RKO (cell line): ENCODE measurements at regions not wholly inside any gene's neighbourhood (a gene's known extent, or its start where the extent isn't known, plus 50 kb on each side); places are given as distances from the start of the nearest gene placed in this dataset.
"Not testable (repeated sequence)": the region's sequence is repeated elsewhere in the genome, so short reads cannot be mapped to it uniquely, and the experiment has no call there.

ENCODE experiments used
- DNase-seq: peaks from one replicate; pipeline ENCODE4 v3.0.0-alpha.2; 2016; ENCODE audit warnings: low spot score

GRCh38 chr18:22700920-22701319 is 232.2 kb upstream of the RBBP8 start:
- DNase-seq: no peak

GRCh38 chr18:22701326-22701725 is 231.8 kb upstream of the RBBP8 start:
- DNase-seq: no peak

GRCh38 chr18:22701795-22702194 is 231.3 kb upstream of the RBBP8 start:
- DNase-seq: no peak

DNA sequence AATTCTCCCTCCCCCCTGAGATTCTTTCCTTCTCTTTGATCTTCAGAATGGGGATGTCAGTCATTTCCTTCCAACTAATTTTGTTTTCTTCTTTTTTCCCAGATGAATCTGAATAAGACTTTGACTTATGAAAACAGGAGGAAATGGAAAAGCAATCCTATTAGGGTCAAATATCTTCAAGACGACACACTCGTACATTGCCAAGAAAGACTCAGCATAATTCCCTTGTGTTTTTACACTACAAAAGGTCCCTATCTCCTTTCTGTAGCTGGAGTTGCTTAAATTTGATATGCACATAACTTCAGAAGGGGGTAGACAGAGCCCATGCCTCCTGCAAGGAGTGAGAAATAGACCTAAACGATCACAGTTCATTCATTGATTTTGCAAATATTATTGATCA is 230.3 kb upstream of the RBBP8 start:
- DNase-seq: no peak

DNA sequence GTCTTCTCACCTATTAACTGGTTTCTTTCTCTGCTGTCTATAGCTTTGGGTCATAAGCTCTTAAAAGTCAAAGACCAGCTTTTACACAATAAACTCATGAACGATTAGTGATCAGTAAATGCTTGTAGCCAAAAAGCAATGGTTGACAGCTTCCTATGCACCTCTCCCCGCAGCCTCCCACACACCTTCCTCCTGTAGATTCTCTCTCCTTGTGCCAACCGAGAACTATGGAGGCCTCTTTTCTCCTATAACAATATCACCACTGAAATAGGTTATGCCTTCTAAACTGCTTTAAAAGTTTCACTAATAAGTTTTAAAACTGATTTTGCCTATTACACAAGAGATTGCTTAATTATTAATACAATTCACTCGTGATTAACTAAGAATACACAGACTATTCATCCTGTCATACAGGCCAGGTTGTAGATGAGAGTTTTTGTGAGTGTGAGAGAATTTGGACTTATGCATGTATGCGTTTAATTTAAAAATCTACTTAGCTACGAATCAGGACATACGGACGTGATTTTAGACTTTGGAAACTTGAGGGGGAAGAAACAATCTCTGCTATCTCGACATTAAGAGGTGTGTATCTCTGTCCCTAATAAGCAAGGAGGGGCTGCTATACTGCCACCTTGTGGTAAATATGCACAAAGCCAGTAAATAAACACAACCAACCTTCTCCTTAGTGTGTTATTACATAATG is 229.1 kb upstream of the RBBP8 start:
- peak; percentile 60 for DNase-seq

DNA sequence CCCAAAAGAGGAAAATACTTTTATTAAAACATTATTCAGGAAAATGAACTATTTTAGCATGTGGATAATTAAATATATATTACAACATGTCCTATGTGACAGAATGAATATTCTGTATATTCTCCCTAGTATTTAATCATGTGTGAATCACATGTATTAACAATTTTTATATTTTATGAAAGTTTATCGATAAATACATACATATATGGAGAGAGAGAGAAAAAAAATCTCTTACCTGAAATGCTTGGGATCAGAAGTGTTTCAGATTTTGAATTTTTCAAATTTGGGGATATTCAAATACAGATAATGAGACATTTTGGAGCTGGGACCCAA is 228.6 kb upstream of the RBBP8 start:
- no peak for DNase-seq

- peak; percentile 61 for DNase-seq
Measured at GRCh38 chr18:22705328-22705727, 227.8 kb upstream of the RBBP8 start.

DNA sequence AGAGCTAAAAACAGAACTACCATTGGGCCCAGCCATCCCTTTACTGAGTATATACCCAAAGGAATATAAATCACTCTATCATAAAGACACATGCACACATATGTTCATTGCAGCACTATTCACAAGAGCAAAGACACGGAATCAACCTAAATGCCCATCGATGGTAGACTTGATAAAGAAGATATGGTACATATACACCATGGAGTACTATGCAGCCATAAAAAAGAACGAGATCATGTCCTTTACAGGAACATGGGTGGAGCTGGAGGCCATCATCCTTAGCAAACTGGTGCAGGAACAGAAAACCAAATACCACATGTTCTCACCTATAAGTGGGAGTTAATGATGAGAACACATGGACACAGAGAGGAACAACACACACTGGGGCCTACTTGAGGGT is 227.1 kb upstream of the RBBP8 start:
- DNase-seq: not testable (repeated sequence)

DNA sequence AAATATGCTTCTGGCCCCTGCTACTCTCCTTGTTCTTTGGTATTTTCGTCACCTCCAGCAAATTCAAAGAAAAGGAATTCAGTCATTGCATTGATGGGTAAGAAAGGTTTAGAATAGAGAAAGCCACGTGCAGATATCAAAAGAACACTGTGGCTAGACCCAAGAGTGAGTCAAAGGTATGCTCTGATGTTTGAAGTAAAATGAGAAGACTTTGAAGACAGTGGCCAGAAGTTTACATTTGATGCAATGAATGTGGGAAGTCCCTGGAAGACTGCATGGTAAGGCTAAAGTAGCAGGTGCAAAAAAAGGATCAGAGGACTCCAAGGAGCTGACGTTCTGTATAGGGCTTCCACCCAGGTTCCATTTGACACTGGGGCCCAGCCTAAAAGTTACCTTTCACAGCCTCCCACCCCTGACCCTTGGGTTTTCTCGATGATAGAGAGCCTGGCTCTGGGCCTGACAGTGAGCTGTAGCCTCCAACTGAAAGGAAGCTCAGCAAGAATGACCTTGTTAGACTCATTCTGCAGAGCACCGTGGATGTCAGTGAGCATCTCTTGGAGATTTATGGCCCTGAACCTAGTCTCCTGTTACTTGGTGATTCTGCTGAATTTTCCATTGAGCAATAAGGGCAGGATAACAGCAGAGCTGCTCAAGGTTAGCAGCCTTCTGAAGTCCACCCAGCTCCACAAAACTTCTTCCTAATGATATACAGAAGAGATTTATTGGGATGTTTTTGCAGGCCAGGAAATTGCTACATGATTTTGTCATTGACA is 223.7 kb upstream of the RBBP8 start:
- DNase-seq: no peak

- no peak for DNase-seq
Measured at GRCh38 chr18:22710673-22711191, 222.4 kb upstream of the RBBP8 start.

DNA sequence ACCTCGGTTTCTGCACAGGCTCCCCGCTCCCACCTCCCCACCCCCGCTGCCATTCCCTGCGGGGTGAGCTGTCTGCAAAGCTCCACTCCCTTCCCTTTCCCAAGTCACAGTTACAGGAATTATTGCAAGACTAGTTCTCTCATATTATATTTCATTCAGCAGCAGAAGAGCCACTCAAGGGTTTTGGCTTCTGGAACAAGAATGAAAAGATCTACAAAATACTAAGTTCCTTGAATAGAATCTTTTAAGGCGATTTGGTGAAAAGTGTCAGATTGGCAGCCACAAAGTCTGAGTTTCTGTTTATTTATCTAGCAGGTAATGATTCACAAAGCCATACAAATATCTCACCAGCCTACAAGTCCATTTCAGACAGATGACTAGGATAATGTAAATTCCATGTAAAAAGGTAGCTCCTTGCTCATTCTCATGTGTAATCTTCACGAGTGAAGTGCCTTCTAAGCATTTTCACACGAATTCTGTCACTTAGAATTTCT is 221.9 kb upstream of the RBBP8 start:
- DNase-seq: no peak

- DNase-seq: no peak
Measured at GRCh38 chr18:22713511-22713910, 219.6 kb upstream of the RBBP8 start.

GRCh38 chr18:22717536-22717935 is 215.6 kb upstream of the RBBP8 start:
- DNase-seq: not testable (repeated sequence)

DNA sequence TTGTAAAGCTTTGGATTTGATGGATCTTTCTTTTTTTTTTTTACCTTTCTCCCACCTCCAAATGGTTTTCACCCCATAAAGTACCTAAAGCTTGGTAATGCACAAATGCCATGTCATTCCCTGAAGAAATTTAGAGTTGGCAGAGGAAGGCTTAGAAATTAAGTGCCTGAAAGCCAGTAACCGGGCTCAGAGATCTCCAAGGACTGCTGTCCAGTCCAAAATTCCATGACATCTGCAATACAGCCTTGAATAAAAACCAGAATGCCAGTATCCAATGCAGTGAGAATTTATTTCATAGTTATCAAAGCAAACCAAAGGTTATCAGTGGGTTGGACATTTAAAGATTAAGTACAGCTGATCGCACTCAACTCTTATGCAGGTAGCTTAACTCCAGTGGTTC is 209.9 kb upstream of the RBBP8 start:
- no peak for DNase-seq

GRCh38 chr18:22723773-22724172 is 209.4 kb upstream of the RBBP8 start:
- no peak for DNase-seq

DNA sequence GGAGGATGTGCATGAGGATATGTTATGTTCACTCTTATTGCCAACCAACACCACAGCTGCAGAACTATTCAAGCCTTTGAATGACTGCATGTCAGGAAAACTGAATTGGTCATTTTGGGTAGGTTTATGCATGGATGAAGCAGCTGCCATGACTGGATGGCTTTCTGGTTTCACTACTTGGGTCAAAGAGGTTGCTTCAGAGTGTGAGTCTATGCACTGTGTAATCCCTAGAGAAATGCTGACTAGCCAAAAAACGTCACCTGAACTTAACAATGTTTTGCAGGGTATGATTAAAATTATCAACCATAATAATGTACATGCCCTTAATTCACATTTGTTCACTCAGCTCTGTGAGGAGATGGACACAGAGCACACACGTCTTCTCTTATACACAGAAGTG is 206.7 kb upstream of the RBBP8 start:
- DNase-seq: no peak

DNA sequence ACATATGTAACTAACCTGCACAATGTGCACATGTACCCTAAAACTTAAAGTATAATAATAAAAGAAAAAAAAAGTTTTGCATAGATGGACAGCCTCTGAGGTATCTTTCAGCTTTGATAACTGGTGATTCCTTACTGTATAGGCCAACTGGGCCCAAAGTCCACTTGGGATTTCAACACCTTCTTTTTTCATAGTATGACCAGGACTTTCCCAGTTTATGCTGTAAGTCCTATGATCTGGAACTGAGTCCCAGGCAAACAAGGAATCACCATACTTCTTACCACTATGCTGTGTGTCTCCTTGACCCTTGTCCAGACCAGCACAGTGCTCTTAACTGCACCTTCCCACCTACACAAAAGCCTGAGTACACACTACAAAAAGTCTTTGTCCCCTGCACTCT is 205.1 kb upstream of the RBBP8 start:
- DNase-seq: no peak

- no peak for DNase-seq
Measured at GRCh38 chr18:22728481-22729105, 204.5 kb upstream of the RBBP8 start.

DNA sequence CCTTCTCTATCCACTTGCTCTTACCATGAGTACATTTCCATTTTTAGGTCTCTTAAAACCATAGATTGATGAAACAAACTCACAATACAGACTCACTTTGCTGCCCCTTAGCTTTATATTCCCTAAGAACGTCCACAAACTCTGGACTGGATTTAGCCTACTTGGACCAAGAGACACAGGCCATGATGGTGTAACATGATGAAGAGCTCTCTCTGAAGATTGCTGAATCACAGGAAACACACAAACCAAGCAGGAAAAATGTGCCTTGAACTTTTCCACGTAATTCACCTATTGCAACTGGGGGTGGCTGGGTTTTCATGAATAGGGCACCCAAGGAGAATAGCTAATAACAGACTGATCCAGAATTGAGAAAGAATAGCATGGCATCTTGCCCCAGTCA is 201.7 kb upstream of the RBBP8 start:
- DNase-seq: no peak

DNA sequence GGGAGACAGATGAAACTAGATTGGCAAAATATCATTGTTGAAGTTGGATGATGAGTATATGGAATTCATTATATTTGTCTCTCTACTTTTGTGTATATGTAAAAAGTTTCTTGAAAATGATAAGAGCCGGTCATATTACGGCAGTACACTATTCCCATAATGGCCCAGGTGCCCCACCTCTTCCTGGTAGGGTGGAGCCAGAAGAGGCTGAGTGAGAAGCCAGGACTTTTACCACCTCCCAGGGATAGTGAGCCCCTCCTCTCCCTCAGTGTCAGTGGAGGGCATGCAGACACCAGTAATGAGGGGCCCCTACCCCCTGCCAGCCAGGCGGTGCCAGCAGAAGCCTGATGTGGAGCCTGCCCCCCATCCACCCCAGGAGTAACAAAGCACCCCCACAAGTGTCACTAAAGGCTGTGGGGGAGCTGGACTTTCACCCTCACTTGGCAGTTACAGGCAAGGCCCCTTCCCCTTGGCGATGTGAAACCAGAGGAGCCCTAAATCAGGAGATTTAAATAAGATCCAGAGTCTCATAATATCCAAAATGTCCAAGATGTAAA is 198.9 kb upstream of the RBBP8 start:
- no peak for DNase-seq

DNA sequence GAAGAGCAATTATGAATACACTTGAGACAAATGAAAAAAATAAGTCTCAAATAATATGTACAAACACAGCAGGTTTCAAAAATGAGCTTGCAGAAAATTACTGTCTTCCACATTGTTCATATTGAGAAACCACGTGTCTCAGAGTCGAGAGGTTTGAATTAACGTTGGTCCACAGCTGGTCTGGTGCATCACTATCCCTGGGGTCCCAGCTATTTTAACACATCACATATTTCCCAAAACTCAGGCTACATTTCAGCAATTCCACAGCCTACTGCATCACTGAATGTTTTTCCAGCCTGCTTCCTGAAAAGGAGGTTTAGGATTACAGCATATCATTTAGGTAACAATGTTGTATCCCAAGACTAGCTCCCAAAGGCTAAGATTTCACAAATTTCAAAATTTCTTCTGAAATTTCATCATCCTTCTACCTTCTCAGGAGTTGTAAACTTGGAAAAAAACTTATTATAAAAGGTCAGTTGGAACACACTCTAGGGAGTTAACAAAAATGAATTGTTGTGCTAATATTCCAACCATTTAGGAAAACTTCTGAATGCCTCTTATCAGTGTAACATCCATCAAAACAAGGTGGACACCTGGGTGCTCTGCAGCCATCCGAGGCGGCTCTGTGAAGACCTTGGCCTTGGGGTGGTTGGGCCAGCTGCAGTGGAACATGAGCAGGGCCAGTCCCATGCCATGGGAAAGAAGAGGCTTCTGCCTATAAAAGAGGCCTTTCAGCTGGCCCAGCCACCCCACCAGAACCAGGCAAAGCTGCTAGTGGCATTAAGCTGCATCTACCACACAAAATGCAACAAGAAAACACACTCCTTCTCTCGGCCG is 198.1 kb upstream of the RBBP8 start:
- no peak for DNase-seq

GRCh38 chr18:22737054-22737453 is 196.1 kb upstream of the RBBP8 start:
- no peak for DNase-seq
